Mesodermal cell (in vitro differentiated cells): ENCODE measurements at regions not wholly inside any gene's neighbourhood (a gene's known extent, or its start where the extent isn't known, plus 50 kb on each side); places are given as distances from the start of the nearest gene placed in this dataset.
A peak's percentile ranks its signal among the peaks of the same experiment; 100 is the strongest.

ENCODE experiments used
- H3K27ac ChIP-seq: 2 replicates; pipeline ENCODE4 v1.7.0; 2013; ENCODE audit warnings: mild to moderate bottlenecking, low read depth, low read length, moderate library complexity; ENCODE audit not compliant: severe bottlenecking
- H3K36me3 ChIP-seq: 2 replicates; pipeline ENCODE4 v1.7.1; 2013; ENCODE audit warnings: mild to moderate bottlenecking, low read length, moderate library complexity; ENCODE audit not compliant: control insufficient read depth, insufficient read depth
- H3K4me1 ChIP-seq: one replicate; pipeline ENCODE4 v1.7.1; 2013; ENCODE audit warnings: mild to moderate bottlenecking, low read length; ENCODE audit not compliant: insufficient read depth, control insufficient read depth, poor library complexity, severe bottlenecking
- H3K4me3 ChIP-seq: 2 replicates; pipeline ENCODE4 v1.7.0; 2013; ENCODE audit warnings: low read length, control low read depth, mild to moderate bottlenecking; ENCODE audit not compliant: insufficient read depth, poor library complexity, severe bottlenecking; ENCODE audit errors: extremely low read depth
- H3K9me3 ChIP-seq: 2 replicates; pipeline ENCODE4 v1.7.1; 2013; ENCODE audit warnings: mild to moderate bottlenecking, low read length, moderate library complexity; ENCODE audit not compliant: control insufficient read depth
- WGBS, 2 experiments: methylation state at CpG; one replicate each; pipeline ENCODE4 v1.1.5; 2013; ENCODE audit warnings: missing lambda C conversion rate in 2 of 2; ENCODE audit not compliant: insufficient coverage in 2 of 2; 5-methylcytosine and 5-hydroxymethylcytosine counted together

GRCh38 chr12:93103154-93103553 is 174.1 kb upstream of the EEA1 start:
- Histone ChIP-seq H3K4me1 (peaks cover 13% of the 10 kb centered on the region), H3K36me3 (no peaks in the 10 kb centered on the region), H3K9me3 (no peaks in the 10 kb centered on the region), H3K27ac (no peak overlapping the region), H3K4me3 (no peak overlapping the region)
- WGBS, 2 experiments: 76 to 86% methylated on average over 1 to 2 of the region's 3 CpGs

GRCh38 chr12:93104535-93104934 is 175.4 kb upstream of the EEA1 start:
- Histone ChIP-seq H3K9me3 (no peaks in the 10 kb centered on the region), H3K36me3 (no peaks in the 10 kb centered on the region), H3K27ac (no peak overlapping the region), H3K4me1 (peaks cover 27% of the 10 kb centered on the region), H3K4me3 (no peak overlapping the region)
- no CpG with 5 or more reads among the region's 1 CpG for WGBS, 2 experiments

- WGBS, 2 experiments: 86% methylated on average over 1 of the region's 2 CpGs; no CpG with 5 or more reads in 1 of the 2 experiments
- Histone ChIP-seq H3K9me3 (no peaks in the 10 kb centered on the region), H3K4me1 (peaks cover 37% of the 10 kb centered on the region), H3K4me3 (no peak overlapping the region), H3K36me3 (no peaks in the 10 kb centered on the region), H3K27ac (no peak overlapping the region)
These were observed 177.8 kb upstream of the EEA1 start for GRCh38 chr12:93106910-93107309.

- peaks cover 43% of the 10 kb centered on the region for H3K4me1 ChIP-seq
- WGBS, 2 experiments: 80 to 92% methylated on average over 3 to 5 of the region's 5 CpGs
- no peaks in the 10 kb centered on the region for H3K36me3 ChIP-seq
- peak overlapping the region; percentile 37 for H3K27ac ChIP-seq
- H3K9me3 ChIP-seq: no peaks in the 10 kb centered on the region
- no peak overlapping the region for H3K4me3 ChIP-seq
These were observed 178.6 kb upstream of the EEA1 start for GRCh38 chr12:93107514-93108312.

GRCh38 chr12:93108985-93109384 is 179.9 kb upstream of the EEA1 start:
- WGBS, 2 experiments: 80% methylated on average over 1 of the region's 3 CpGs; no CpG with 5 or more reads in 1 of the 2 experiments
- peak overlapping the region; percentile 62 for H3K27ac ChIP-seq

GRCh38 chr12:93109551-93110203 is 180.6 kb upstream of the EEA1 start:
- no peaks in the 10 kb centered on the region for H3K9me3 ChIP-seq
- 58 to 88% methylated on average over 1 to 2 of the region's 4 CpGs for WGBS, 2 experiments
- H3K36me3 ChIP-seq: no peaks in the 10 kb centered on the region
- H3K27ac ChIP-seq: peak overlapping the region; percentile 62
- peaks cover 58% of the 10 kb centered on the region for H3K4me1 ChIP-seq
- H3K4me3 ChIP-seq: no peak overlapping the region

More at GRCh38 chr12:93108985-93109384, 179.9 kb upstream of the EEA1 start:
- H3K4me1 ChIP-seq: peaks cover 54% of the 10 kb centered on the region
- H3K36me3 ChIP-seq: no peaks in the 10 kb centered on the region
- H3K9me3 ChIP-seq: no peaks in the 10 kb centered on the region
- no peak overlapping the region for H3K4me3 ChIP-seq

GRCh38 chr12:93111773-93112172 is 182.7 kb upstream of the EEA1 start:
- H3K4me3 ChIP-seq: no peak overlapping the region
- H3K4me1 ChIP-seq: peaks cover 62% of the 10 kb centered on the region
- no CpG with 5 or more reads among the region's 2 CpGs for WGBS, 2 experiments
- no peaks in the 10 kb centered on the region for H3K36me3 ChIP-seq
- H3K9me3 ChIP-seq: no peaks in the 10 kb centered on the region
- peak overlapping the region; percentile 45 for H3K27ac ChIP-seq

GRCh38 chr12:93113317-93114006 is 184.4 kb upstream of the EEA1 start:
- no peak overlapping the region for H3K4me3 ChIP-seq
- no peaks in the 10 kb centered on the region for H3K9me3 ChIP-seq
- 100% methylated on average over 2 of the region's 2 CpGs; no CpG with 5 or more reads in 1 of the 2 experiments for WGBS, 2 experiments
- peaks cover 46% of the 10 kb centered on the region for H3K4me1 ChIP-seq
- peak overlapping the region; percentile 85 for H3K27ac ChIP-seq
- no peaks in the 10 kb centered on the region for H3K36me3 ChIP-seq

GRCh38 chr12:93115198-93115601 is 186.1 kb upstream of the EEA1 start:
- 79 to 88% methylated on average over 5 of the region's 6 CpGs for WGBS, 2 experiments

GRCh38 chr12:93115646-93116045 is 186.6 kb upstream of the EEA1 start:
- Histone ChIP-seq H3K36me3 (no peaks in the 10 kb centered on the region), H3K9me3 (no peaks in the 10 kb centered on the region), H3K4me3 (no peak overlapping the region), H3K27ac (no peak overlapping the region), H3K4me1 (peaks cover 30% of the 10 kb centered on the region)
- 95 to 96% methylated on average over 3 to 4 of the region's 4 CpGs for WGBS, 2 experiments

More at GRCh38 chr12:93115198-93115601, 186.1 kb upstream of the EEA1 start:
- Histone ChIP-seq H3K36me3 (no peaks in the 10 kb centered on the region), H3K4me3 (no peak overlapping the region), H3K4me1 (peaks cover 30% of the 10 kb centered on the region), H3K9me3 (no peaks in the 10 kb centered on the region), H3K27ac (no peak overlapping the region)
